ENCODE measurements at regions not wholly inside any gene's neighbourhood (a gene's known extent, or its start where the extent isn't known, plus 50 kb on each side); places are given as distances from the start of the nearest gene placed in this dataset.

- ChIA-PET POLR2A (ENCODE audit: unreplicated experiment) (no interaction called here), CTCF (no interaction called here)
- intact Hi-C loops (cut with micrococcal nuclease), result no loop called here
These were observed 2204.8 kb downstream of the TP53TG3F start for GRCh38 chr16:35664091-35664693.

DNA sequence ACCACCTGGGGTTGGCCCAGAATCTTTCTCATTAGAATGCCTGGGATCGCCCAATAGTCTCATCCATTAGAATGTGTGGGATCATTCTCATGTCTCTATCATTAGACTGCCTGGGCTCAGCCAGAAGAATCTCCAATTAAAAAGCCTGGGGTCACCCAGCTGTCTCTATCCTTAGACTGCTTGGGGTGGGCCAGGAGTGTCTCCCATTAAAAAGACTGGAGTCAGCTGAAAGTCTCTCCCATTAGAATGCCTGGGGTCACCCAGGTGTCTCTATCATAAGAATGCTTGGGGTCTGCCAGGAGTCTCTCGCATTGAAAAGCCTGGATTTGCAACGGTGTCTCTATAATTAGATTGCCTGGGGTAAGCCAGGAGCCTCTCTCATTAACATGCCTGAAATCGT lies 2225.7 kb downstream of the TP53TG3F start:
- DNase-seq (no peak), ATAC-seq (no peak)
- no peak overlapping the region for H3K4me3 ChIP-seq (ENCODE audit: low read length)
- no peaks in the 10 kb centered on the region for H3K9me3 ChIP-seq (ENCODE audit: low read length)
- no TSS peak for BruUV-seq (replicated peaks)
- no peaks in the 10 kb centered on the region for H4K20me1 ChIP-seq (ENCODE audit: low read length)
- no peaks in the 10 kb centered on the region for H3K9me2 ChIP-seq (replicated peaks; ENCODE audit: low read length)
- H3K27ac ChIP-seq (ENCODE audit: low read length), result no peak overlapping the region
- intact Hi-C loops (cut with micrococcal nuclease), result no loop called here
- no peaks in the 10 kb centered on the region for H3K27me3 ChIP-seq (ENCODE audit: low read length)
- no peaks in the 10 kb centered on the region for H3F3A ChIP-seq (ENCODE audit: low read length, unreplicated experiment)
- no peak overlapping the region for H3K9ac ChIP-seq (ENCODE audit: low read length)
- no peak overlapping the region for H2AFZ ChIP-seq (ENCODE audit: low read length)
- TF ChIP-seq EZH2phosphoT487 (IDR thresholded peaks at IDR 0.05; ENCODE audit: borderline replicate concordance, low read length) (no peak), CTCF (conservative IDR thresholded peaks at IDR 0.05; ENCODE audit: low read depth, low read length) (no peak), EZH2 (IDR thresholded peaks at IDR 0.05; ENCODE audit: low read length, unreplicated experiment) (no peak)
- POLR2A ChIA-PET (ENCODE audit: unreplicated experiment), result no interaction called here
- no peaks in the 10 kb centered on the region for H3K4me1 ChIP-seq (ENCODE audit: insufficient read depth, low read length)
- H3K79me2 ChIP-seq (ENCODE audit: low read length), result no peaks in the 10 kb centered on the region
- H3K4me2 ChIP-seq (ENCODE audit: low read length), result no peak overlapping the region
- CTCF ChIA-PET, result no interaction called here
- no peaks in the 10 kb centered on the region for H3K36me3 ChIP-seq (ENCODE audit: low read depth, low read length)

More at GRCh38 chr16:35664091-35664693, 2204.8 kb downstream of the TP53TG3F start:
- no peak for TF ChIP-seq CTCF (conservative IDR thresholded peaks at IDR 0.05; ENCODE audit: low read depth, low read length)
- ATAC-seq, result no peak
- H3K27ac ChIP-seq (ENCODE audit: low read length), result no peak overlapping the region
- DNase-seq, result no peak
- H3K4me2 ChIP-seq (ENCODE audit: low read length), result no peak overlapping the region
- H3K9me3 ChIP-seq (ENCODE audit: low read length), result no peaks in the 10 kb centered on the region
- H3K9ac ChIP-seq (ENCODE audit: low read length), result no peak overlapping the region
- no peak overlapping the region for H2AFZ ChIP-seq (ENCODE audit: low read length)
- no TSS peak for BruUV-seq (replicated peaks)
- H4K20me1 ChIP-seq (ENCODE audit: low read length), result no peaks in the 10 kb centered on the region
- H3K4me1 ChIP-seq (ENCODE audit: insufficient read depth, low read length), result no peaks in the 10 kb centered on the region
- no peak overlapping the region for H3K4me3 ChIP-seq (ENCODE audit: low read length)
- H3K27me3 ChIP-seq (ENCODE audit: low read length), result no peaks in the 10 kb centered on the region
- no peaks in the 10 kb centered on the region for H3K36me3 ChIP-seq (ENCODE audit: low read depth, low read length)
- H3F3A ChIP-seq (ENCODE audit: low read length, unreplicated experiment), result no peaks in the 10 kb centered on the region
- H3K79me2 ChIP-seq (ENCODE audit: low read length), result no peaks in the 10 kb centered on the region
- H3K9me2 ChIP-seq (replicated peaks; ENCODE audit: low read length), result no peaks in the 10 kb centered on the region

DNA sequence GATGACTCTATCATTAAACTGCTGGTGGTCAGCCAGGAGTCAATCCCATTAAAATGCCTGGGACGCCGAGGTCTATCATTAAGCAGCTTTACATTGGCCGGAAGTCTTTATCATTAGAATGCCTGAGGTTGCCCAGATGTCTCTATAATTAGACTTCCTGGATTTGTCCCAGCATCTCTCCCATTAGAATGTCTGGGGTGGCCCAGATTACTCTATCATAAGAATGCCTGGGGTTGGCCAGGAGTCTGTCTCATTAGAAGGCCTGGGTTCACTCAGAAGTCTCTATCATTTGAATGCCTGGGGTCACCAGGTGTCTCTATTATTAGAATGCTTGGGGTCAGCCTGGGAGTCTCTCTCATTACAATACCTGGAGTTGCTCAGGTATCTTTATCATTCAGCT lies 2227.2 kb downstream of the TP53TG3F start:
- no peaks in the 10 kb centered on the region for H3K9me2 ChIP-seq (replicated peaks; ENCODE audit: low read length)
- no peaks in the 10 kb centered on the region for H3K27me3 ChIP-seq (ENCODE audit: low read length)
- no peaks in the 10 kb centered on the region for H4K20me1 ChIP-seq (ENCODE audit: low read length)
- H3K79me2 ChIP-seq (ENCODE audit: low read length), result no peaks in the 10 kb centered on the region
- CTCF ChIA-PET, result no interaction called here
- H3K36me3 ChIP-seq (ENCODE audit: low read depth, low read length), result no peaks in the 10 kb centered on the region
- ATAC-seq, result no peak
- H3K27ac ChIP-seq (ENCODE audit: low read length), result no peak overlapping the region
- POLR2A ChIA-PET (ENCODE audit: unreplicated experiment), result no interaction called here
- no TSS peak for BruUV-seq (replicated peaks)
- no peaks in the 10 kb centered on the region for H3F3A ChIP-seq (ENCODE audit: low read length, unreplicated experiment)
- intact Hi-C loops (cut with micrococcal nuclease), result no loop called here
- DNase-seq, result no peak
- TF ChIP-seq EZH2phosphoT487 (IDR thresholded peaks at IDR 0.05; ENCODE audit: borderline replicate concordance, low read length) (no peak), CTCF (conservative IDR thresholded peaks at IDR 0.05; ENCODE audit: low read depth, low read length) (no peak), EZH2 (IDR thresholded peaks at IDR 0.05; ENCODE audit: low read length, unreplicated experiment) (no peak)
- no peaks in the 10 kb centered on the region for H3K9me3 ChIP-seq (ENCODE audit: low read length)
- no peak overlapping the region for H3K4me2 ChIP-seq (ENCODE audit: low read length)
- no peaks in the 10 kb centered on the region for H3K4me1 ChIP-seq (ENCODE audit: insufficient read depth, low read length)
- no peak overlapping the region for H3K4me3 ChIP-seq (ENCODE audit: low read length)
- H2AFZ ChIP-seq (ENCODE audit: low read length), result no peak overlapping the region
- H3K9ac ChIP-seq (ENCODE audit: low read length), result no peak overlapping the region

All from PC-3 (cell line).